K562 (cell line): ENCODE measurements at regions not wholly inside any gene's neighbourhood (a gene's known extent, or its start where the extent isn't known, plus 50 kb on each side); places are given as distances from the start of the nearest gene placed in this dataset.

Source experiments
- GABPA ChIP-seq: fragments of 200-800 bp; sonication (Bioruptor generic); conservative IDR thresholded peaks from 2 replicates; pipeline ENCODE4 v1.6.1; 2016; ENCODE audit warnings: low read depth, missing genetic modification characterization, missing compliant biosample characterization
- GTF2E2 ChIP-seq: fragments of 200-800 bp; sonication (Bioruptor generic); IDR thresholded peaks from 2 replicates; pipeline ENCODE4 v1.6.1; 2016; ENCODE audit warnings: missing genetic modification characterization, missing compliant biosample characterization
- MAFK ChIP-seq: IDR thresholded peaks from 2 replicates; pipeline ENCODE4 v1.6.1; 2011; ENCODE audit warnings: low read length, improper control_type of control experiment
- MAX ChIP-seq: sonication (generic); formaldehyde crosslinking; IDR thresholded peaks from 2 replicates; pipeline ENCODE4 v1.9.0; 2022; ENCODE audit warnings: mild to moderate bottlenecking, missing genetic modification reagents
- MED1 ChIP-seq: sonication (generic); formaldehyde crosslinking; IDR thresholded peaks from 2 replicates; pipeline ENCODE4 v1.8.1; 2023; ENCODE audit warnings: missing genetic modification reagents, borderline replicate concordance
- MEF2A ChIP-seq: IDR thresholded peaks from 2 replicates; pipeline ENCODE4 v1.6.1; 2011; ENCODE audit warnings: low read depth, mild to moderate bottlenecking, low read length, moderate library complexity; ENCODE audit not compliant: control insufficient read depth
- RBM14 ChIP-seq: fragments of 200-400 bp; formaldehyde crosslinking; IDR thresholded peaks from 2 replicates; pipeline ENCODE4 v1.6.1; 2018; ENCODE audit warnings: low read depth, mild to moderate bottlenecking, low read length, moderate library complexity, borderline replicate concordance; ENCODE audit not compliant: insufficient read depth
- SIN3A ChIP-seq, 2 experiments: fragments of 150-350 bp in 1 of 2; IDR thresholded peaks; 2 replicates each; pipeline ENCODE4 v1.6.1; 2011 to 2016; ENCODE audit warnings: borderline replicate concordance in 2 of 2, low read depth in 2 of 2, low read length in 2 of 2, mild to moderate bottlenecking in 2 of 2, moderate library complexity in 2 of 2; ENCODE audit not compliant: control insufficient read depth in 1 of 2
- SOX6 ChIP-seq: fragments of 450-650 bp; IDR thresholded peaks from 2 replicates; pipeline ENCODE4 v1.6.1; 2014; ENCODE audit warnings: mild to moderate bottlenecking
- ZBTB26 ChIP-seq: fragments of 450-650 bp; formaldehyde crosslinking; IDR thresholded peaks from 2 replicates; pipeline ENCODE4 v1.4.0; 2022; ENCODE audit warnings: missing genetic modification characterization
- ZBTB7A ChIP-seq: IDR thresholded peaks from 2 replicates; pipeline ENCODE4 v1.6.1; 2011; ENCODE audit warnings: low read depth, mild to moderate bottlenecking, low read length, moderate library complexity, borderline replicate concordance; ENCODE audit not compliant: control insufficient read depth
- ZEB2 ChIP-seq: fragments of 450-650 bp; IDR thresholded peaks from 2 replicates; pipeline ENCODE4 v1.6.1; 2016
- ZFP36 ChIP-seq: fragments of 150-350 bp; IDR thresholded peaks from 2 replicates; pipeline ENCODE4 v1.6.1; 2018; ENCODE audit warnings: low read length, low read depth; ENCODE audit not compliant: partially characterized antibody
- ZFX ChIP-seq: sonication (generic); formaldehyde crosslinking; IDR thresholded peaks from 2 replicates; pipeline ENCODE4 v1.8.0; 2022; ENCODE audit warnings: mild to moderate bottlenecking, missing genetic modification reagents, moderate library complexity
- ZNF140 ChIP-seq: fragments of 250-450 bp; sonication (Bioruptor Pico); IDR thresholded peaks from 2 replicates; pipeline ENCODE4 v1.8.0; 2021; ENCODE audit warnings: moderate library complexity, mild to moderate bottlenecking, inconsistent platforms
- ZNF143 ChIP-seq: sonication (generic); formaldehyde crosslinking; IDR thresholded peaks from 2 replicates; pipeline ENCODE4 v1.9.0; 2022; ENCODE audit warnings: mild to moderate bottlenecking, missing genetic modification reagents

- TF ChIP-seq ZBTB26 (CRISPR knock-in tag) (no peak), ZNF143 (CRISPR knock-in tag) (no peak), SIN3A (IDR thresholded peaks at IDR 0.05; ENCODE audit: borderline replicate concordance in 2 of 2, control insufficient read depth in 1 of 2, low read depth in 2 of 2, low read length in 2 of 2) (no peak), GTF2E2 (tag) (no peak), ZFX (CRISPR knock-in tag) (peak; percentile 57), ZBTB7A (peak; percentile 84; the same call in 1 of the 2 replicates), RBM14 (no peak), MAFK (peak; percentile 44; the same call in 1 of the 2 replicates), ZFP36 (no peak), MAX (CRISPR knock-in tag) (no peak), MED1 (CRISPR knock-in tag) (no peak), GABPA (tag) (peak; percentile 59), ZEB2 (no peak), MEF2A (no peak), ZNF140 (CRISPR knock-in tag) (no peak), SOX6 (peak; percentile 26; the same call in 1 of the 2 replicates)
Observed at GRCh38 chr1:22285549-22286396, 142.9 kb upstream of the WNT4 start (continued).
